T-helper 1 cell treated with Interleukin-12 subunit alpha and Interleukin-12 subunit beta and Interleukin-4 antibody, amounts not matched to agents 30 ng/mL and 1 ng/mL, for 36 hours (primary cell): ENCODE measurements at regions not wholly inside any gene's neighbourhood (a gene's known extent, or its start where the extent isn't known, plus 50 kb on each side); places are given as distances from the start of the nearest gene placed in this dataset.
"Not testable (repeated sequence)": the region's sequence is repeated elsewhere in the genome, so short reads cannot be mapped to it uniquely, and the experiment has no call there.

Experiments used
- intact Hi-C: fragments of 100-400 bp; cut with micrococcal nuclease; formaldehyde crosslinking; loops from one replicate; pipeline ENCODE4 v1.15.1; 2024

- intact Hi-C loops = no loop called here
These were observed 306.9 kb downstream of the JRKL start for GRCh38 chr11:96696731-96697130.

- intact Hi-C loops = no loop called here
These were observed 307.7 kb downstream of the JRKL start for GRCh38 chr11:96697466-96697865.

GRCh38 chr11:96704847-96705246 lies 315.0 kb downstream of the JRKL start:
- intact Hi-C loops = no loop called here

- intact Hi-C loops = no loop called here
These were observed 316.9 kb downstream of the JRKL start for GRCh38 chr11:96706761-96707160.

GRCh38 chr11:96707273-96707672 lies 317.5 kb downstream of the JRKL start:
- intact Hi-C loops = no loop called here

- intact Hi-C loops = no loop called here
These were observed 318.5 kb downstream of the JRKL start for GRCh38 chr11:96708219-96708878.

GRCh38 chr11:96713301-96713700 lies 323.5 kb downstream of the JRKL start:
- intact Hi-C loops = no loop called here

GRCh38 chr11:96714689-96715088 lies 324.9 kb downstream of the JRKL start:
- intact Hi-C loops = no loop called here

- intact Hi-C loops = no loop called here
These were observed 325.4 kb downstream of the JRKL start for GRCh38 chr11:96715208-96715607.

GRCh38 chr11:96736601-96737000 lies 346.8 kb downstream of the JRKL start:
- intact Hi-C loops = no loop called here

- intact Hi-C loops = no loop called here
These were observed 348.5 kb downstream of the JRKL start for GRCh38 chr11:96738311-96738710.

- intact Hi-C loops = no loop called here
These were observed 351.3 kb downstream of the JRKL start for GRCh38 chr11:96741068-96741467.

GRCh38 chr11:96744697-96745096 lies 354.9 kb downstream of the JRKL start:
- intact Hi-C loops = no loop called here

GRCh38 chr11:96748639-96749370 lies 359.0 kb downstream of the JRKL start:
- intact Hi-C loops = no loop called here

- intact Hi-C loops = not testable (repeated sequence)
These were observed 362.0 kb downstream of the JRKL start for GRCh38 chr11:96751807-96752206.

- intact Hi-C loops = no loop called here
These were observed 362.4 kb downstream of the JRKL start for GRCh38 chr11:96752221-96752620.

- intact Hi-C loops = no loop called here
These were observed 364.2 kb downstream of the JRKL start for GRCh38 chr11:96753997-96754396.

- intact Hi-C loops = no loop called here
These were observed 365.4 kb downstream of the JRKL start for GRCh38 chr11:96755209-96755608.

- intact Hi-C loops = no loop called here
These were observed 365.9 kb downstream of the JRKL start for GRCh38 chr11:96755752-96756151.

- intact Hi-C loops = no loop called here
These were observed 369.1 kb downstream of the JRKL start for GRCh38 chr11:96758957-96759356.

- intact Hi-C loops = no loop called here
These were observed 370.5 kb downstream of the JRKL start for GRCh38 chr11:96760306-96760705.

- intact Hi-C loops = no loop called here
These were observed 371.0 kb downstream of the JRKL start for GRCh38 chr11:96760815-96761214.

GRCh38 chr11:96761451-96761850 lies 371.6 kb downstream of the JRKL start:
- intact Hi-C loops = no loop called here
